ENCODE measurements at regions not wholly inside any gene's neighbourhood (a gene's known extent, or its start where the extent isn't known, plus 50 kb on each side); places are given as distances from the start of the nearest gene placed in this dataset.

GRCh38 chr2:15720561-15721307, 129.1 kb downstream of the DDX1 start:
- no peak for DNase-seq

GRCh38 chr2:15721411-15722067, 129.9 kb downstream of the DDX1 start:
- no peak for DNase-seq

- no peak for DNase-seq
These were observed 131.3 kb downstream of the DDX1 start for GRCh38 chr2:15722980-15723379.

DNA sequence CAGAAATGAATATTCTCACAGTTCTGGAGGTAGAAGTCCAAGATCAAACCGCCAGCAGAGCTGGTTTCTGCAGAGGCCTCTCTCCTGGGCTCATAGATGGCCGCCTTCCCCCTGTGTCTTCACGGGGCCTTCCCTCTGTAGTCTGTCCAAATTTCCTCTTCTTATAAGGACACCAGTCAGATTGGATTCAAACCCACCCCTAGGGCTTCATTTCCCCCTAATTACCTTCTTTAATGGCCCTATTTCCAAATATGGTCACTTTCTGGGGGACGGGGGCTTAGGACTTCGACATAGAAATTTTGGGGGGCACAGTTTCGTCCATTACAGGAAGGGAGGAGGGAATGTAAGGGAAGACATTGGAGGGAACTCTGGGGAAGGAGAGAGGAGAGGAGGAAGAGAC, 132.6 kb downstream of the DDX1 start:
- DNase-seq = no peak

- no peak for DNase-seq
These were observed 133.6 kb downstream of the DDX1 start for GRCh38 chr2:15725101-15725781.

DNA sequence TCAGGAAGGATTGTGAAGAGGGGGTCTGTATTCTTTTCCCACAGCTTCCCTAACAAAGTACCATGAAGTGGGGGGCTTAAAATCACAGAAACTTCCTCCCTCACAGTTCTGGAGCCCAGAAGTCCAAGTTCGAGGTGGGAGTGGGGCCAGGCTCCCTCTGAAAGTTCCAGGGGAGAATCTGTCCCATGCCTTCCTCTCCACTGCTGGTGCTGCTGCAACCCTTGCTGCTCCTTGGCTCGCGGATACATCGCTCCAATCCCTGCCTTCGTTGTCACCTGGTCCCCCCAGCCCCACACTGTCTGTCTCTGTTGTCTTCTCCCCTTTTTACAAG, 134.1 kb downstream of the DDX1 start:
- DNase-seq = no peak

DNA sequence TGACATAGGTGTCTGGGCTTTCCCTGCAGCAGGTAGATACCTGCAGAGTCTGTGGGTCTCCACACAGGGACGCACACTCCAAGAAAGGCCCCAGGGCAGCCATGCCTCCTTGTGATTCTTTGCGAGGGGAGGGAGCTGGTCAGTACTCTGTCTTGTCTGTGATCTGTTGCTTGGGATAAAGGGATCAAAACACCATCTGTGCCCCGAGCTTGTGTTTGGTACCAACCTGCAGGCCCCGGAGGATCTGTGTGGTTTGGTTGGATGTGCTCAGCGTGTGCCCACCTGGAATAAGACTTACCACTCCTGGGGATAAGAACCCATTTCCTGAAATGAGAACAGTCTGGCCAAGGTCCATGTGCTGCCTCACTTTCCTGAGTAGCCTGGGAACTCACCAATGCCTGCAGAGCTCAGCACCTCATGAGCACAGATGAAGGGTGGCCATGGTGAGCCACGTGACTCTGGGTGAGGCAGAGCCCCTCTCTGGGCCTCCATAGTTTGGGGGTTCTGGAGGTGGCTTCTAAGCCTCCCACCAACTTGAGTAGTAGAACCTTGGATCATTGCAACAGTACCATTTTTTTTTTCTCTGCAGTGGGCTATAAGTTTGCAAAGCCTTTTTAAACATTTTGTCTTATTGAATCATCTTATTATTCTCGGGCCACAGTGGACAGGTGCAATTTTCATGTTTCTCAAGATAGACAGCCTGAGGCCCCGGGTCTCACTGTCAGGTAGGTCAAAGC, 134.8 kb downstream of the DDX1 start:
- no peak for DNase-seq

DNA sequence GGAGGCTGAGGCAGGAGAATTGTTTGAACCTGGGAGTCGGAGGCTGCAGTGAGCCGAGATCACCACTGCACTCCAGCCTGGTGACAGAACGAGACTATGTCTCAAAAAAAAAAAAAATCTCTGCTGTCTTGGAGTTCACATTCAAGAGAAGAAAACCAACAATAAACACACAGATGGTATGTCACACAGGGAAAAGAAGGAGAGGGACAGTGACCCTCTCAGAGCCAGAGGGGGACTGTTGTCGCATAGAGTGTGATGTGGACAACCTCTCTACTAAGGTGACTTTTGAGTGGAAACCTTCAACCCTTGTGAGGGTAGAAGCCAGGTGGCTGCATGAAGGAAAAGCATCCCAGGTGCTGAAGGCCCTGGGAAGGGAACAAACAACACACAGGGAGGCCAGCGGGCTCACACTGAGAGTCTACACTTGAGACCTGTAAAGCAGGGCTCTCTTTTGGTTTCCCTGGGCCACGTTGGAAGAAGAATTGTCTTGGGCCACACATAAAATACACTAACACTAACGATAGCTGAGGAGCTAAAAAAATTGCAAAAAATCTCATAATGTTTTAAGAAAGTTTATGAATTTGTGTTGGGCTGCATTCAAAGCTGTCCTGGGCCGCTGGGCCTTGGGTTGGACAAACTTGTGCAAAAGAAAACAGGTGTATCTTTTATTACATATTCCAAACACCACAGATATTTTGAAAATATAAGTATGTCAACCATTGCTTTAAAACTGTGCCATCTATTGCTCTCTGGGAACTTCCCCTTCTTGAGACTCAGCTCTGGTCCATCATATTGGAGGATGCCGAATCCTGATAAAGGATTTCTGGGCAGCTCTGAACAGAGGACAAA, 136.0 kb downstream of the DDX1 start:
- DNase-seq = no peak

GRCh38 chr2:15728245-15728938, 136.7 kb downstream of the DDX1 start:
- no peak for DNase-seq

DNA sequence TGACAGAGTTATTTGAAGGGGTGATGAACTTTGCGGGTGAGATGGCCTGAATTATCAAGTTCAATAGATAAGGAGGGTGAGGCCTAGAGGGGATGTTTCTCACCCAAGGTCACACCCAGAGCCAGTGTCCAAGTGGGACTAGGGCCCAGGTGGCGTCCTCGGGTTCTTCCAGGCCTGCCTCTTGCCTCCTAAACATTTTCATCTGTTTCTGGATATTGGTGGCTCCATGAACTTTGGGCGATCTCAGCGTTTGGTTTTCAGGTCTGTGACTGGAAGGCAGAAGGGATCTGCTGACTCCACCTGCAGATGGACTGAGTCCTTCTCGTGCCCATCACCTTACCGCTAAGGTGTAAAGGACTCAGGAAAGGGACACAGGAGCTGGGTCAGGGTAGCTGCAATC, 137.3 kb downstream of the DDX1 start:
- no peak for DNase-seq

GRCh38 chr2:15729709-15730544, 138.3 kb downstream of the DDX1 start:
- no peak for DNase-seq

- DNase-seq = no peak
These were observed 139.0 kb downstream of the DDX1 start for GRCh38 chr2:15730545-15731212.

DNA sequence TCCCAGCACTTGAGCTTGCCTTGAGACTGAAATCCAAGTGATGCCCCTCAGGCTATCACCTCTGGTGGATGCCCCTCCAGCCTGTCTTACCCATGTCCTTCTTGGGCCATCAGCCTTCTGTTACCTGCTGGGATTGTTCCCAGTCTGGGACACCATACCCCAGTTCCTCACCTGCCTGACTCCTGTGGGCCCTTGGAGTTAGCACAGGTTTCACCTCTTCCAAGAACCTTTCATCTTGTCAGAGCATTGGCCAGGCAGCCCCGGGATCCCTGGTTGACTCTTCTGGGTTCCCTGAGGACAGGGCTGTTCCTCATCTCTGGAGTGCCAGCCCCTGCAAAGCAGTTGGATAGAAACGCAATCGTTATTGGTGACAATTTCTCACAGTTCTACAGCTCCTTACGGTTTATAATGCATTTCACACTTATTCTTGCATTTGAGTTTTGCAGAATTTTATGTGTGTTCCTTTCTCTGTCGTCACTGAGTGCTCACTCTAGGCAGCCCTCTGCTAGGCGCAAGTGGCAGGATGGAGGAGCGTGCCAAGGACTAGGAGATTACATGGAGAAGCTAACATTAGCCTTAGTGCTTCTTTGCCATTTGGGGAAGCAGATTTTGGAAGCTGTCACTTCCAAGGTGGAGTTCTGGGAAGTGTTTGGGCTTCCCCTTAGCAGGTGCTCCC, 139.7 kb downstream of the DDX1 start:
- DNase-seq = no peak

GRCh38 chr2:15731889-15732271, 140.2 kb downstream of the DDX1 start:
- DNase-seq = no peak

DNA sequence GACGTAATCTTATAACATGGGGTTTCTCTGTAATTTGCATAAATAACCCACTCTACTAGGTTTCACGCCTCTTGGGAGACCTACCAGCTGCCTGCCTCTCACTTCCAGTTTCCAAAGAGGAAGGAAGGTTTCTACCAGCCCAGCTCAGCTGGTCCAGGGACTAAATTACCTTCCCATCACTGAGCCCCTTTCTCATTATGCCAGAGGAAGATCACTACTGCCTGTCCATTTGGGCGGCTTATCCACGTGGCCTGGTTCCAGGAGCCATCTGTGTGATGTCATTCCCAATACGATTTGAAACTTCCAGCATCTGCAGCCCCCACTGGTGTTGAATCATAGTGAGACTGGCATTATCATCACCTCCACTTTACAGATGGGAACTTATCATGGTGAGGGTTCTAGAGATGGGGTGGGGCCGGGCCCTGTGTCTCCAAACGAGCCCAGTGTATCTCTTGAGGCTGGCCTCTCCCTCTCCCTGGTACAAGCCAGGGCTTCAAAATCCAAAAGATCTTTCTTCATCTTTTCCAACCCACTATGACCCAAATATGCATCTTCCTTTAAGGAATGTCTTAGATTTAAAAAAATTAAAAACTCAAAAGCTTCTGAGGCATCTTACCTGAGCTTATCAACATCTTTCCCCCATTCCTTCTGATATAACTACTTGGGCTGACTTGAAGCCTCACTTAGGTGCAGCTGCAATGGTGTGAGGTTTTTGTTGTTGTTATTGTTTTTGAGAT, 140.8 kb downstream of the DDX1 start:
- DNase-seq = no peak

GRCh38 chr2:15733867-15734673, 142.4 kb downstream of the DDX1 start:
- no peak for DNase-seq

DNA sequence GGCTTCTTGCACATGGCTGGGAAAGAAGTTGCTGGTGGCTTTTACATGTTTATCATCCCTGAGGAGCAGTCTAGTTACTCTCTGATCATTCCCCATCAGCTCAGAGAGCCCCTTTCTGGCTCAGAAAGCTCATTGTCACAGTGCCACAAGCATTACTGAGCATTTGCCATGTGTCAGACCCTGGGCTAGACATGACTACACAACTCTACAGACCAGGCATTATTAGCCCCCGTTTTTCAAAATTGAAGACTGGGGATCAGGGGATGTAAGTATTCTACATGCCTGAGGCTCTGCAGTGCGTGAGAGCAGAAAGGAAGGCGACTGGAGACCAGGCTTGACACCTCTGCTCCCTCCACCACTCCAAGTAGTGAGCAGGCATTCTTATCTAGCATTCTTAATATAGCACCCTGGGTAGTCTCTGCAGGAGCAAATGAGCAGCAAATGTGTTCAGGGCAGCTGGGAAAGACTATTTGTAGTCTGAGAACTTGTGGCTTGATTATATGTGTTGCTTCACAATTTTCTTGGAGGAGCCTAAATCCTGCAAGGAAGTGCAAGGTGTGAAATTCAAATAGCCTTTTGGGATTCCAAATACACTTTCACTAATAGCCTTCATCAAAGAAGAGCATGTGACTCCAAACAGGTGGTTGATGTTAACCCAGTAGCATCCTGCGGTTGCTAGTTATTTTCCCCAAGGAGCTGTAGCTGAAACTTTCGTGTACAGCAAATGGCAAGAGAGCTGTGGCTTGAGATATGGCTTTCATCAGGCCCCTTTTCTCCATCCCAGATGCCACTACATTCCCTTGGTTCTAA, 143.2 kb downstream of the DDX1 start:
- no peak for DNase-seq
